GM19240 (cell line): ENCODE measurements at regions not wholly inside any gene's neighbourhood (a gene's known extent, or its start where the extent isn't known, plus 50 kb on each side); places are given as distances from the start of the nearest gene placed in this dataset.

Source experiments
- DNase-seq: peaks from one replicate; pipeline ENCODE4 v3.0.0; 2011; ENCODE audit warnings: low spot score; ENCODE audit not compliant: insufficient read length

DNA sequence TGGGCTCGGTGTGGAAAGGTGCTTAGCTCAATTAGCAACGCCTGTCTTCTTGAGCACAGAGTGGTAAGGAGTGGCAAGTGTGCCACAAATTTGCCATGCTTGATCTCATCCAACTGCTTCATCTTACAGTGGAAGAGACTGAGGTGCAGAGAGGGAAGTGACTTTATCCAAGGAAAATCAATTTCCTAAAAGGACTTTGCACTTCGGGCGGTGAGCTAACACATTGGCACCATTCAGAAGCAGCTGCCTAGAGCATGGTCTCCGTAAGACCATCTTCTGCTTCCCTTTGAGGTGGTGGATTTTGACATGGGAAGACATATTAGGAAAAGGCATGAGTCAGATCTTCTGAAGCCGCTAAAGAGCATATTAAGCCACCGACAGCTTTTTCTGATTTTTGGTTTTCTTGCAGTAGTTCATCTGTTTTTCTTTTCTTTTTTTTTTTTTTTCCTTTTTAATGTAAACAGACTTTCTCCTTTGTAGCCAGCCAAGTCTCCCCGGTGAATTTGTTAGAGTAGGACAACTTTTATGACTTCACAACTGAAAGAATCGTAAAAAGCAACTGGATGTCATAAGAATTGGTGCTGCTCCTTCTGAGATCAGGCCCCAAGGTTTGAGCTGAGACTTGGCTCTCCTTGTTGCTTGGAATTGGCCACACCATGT, 273.2 kb downstream of the CDC5L start:
- DNase-seq = no peak

- no peak for DNase-seq
Measured at GRCh38 chr6:44661221-44662008, 273.9 kb downstream of the CDC5L start.

DNA sequence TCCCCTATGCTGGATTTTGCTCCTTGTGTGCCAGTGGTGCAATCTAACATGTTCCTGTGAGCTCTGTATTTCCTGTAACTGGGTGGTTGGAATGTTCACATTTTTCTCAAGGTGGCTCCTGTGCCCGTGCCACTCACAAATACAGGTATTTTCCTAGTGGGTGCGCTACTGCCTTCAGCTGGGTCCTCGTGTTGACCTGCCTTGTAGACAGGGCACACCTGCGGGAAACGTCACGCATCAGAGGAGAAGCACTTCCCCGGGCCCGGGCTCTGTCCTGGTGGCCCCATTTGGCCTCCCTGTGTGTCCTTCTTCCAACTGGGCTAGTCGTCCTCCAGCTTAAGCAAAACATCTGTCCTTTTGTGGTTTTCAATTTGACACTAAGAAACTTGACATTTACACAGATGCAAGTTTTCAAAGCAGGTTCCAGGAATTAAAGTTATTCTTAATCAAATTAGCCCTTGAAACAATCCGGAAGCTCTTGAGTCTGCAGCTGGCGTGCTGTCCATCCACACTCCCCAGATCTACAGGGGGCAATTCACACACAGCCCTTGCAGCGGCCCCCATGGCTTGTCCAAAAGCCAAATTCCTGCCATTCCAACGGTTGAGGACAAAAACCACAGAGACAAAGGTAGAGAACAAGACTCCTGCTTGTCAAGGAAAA, 275.1 kb downstream of the CDC5L start:
- no peak for DNase-seq

GRCh38 chr6:44663860-44664634, 276.5 kb downstream of the CDC5L start:
- DNase-seq = no peak

GRCh38 chr6:44664716-44665115, 277.2 kb downstream of the CDC5L start:
- DNase-seq = no peak

DNA sequence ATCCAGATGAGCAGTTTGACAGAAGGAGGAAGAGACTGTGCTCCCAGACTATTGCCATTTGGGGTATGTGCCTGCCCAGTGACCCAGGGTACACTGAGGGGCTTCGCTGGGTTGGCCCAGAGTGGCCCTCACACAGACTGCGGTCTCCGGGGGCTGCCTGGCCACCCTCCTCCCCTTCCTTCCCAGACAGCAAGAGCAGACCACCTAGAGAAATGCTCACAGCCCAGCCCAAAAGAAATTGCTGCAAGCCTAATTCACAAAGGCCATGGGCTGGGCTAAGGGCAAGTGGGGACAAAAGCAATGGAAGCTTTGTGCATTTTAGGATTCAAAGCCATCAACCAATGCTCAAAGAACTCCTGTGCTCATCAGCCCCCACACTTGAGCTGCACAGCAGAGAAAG, 277.6 kb downstream of the CDC5L start:
- DNase-seq = no peak

DNA sequence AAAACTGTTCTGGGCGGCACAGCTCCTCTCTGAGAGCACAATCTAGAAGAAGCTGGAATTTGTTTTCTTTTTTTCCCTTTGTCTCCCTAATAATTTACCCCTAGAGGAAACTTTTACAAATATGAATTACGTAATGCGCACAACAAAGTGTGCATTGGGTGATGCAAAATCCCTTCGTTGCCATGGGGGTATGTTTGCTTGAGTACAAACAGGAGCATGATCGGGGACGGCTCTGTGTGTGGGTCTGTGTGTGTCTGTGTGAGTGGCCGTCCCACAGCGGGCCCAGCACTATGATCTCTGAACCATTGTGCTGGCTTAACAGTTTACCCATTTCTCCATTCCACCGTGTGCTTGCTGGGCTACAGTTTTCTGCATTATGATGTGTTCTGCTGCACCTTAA, 278.2 kb downstream of the CDC5L start:
- no peak for DNase-seq

DNA sequence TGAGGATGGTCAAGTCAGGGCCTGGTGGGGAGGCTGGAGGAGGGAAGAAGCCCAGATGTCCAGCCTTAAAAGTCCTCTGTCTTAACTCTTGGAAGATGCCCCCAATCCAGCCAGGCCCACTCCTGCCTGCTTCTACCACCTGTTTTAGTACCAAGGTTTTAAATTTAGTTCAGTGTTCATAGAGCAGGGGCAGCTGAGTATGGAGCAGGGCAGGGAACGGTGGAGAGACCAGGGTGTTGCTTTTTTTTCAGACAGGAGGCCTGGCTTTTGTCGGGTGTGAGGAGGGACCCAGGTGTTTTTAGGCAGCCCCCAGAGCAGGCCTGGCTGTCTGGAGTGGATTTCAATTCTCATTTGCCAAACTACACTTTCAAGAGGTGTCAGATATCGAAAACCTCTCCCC, 278.8 kb downstream of the CDC5L start:
- DNase-seq = no peak

GRCh38 chr6:44667226-44667625, 279.7 kb downstream of the CDC5L start:
- no peak for DNase-seq

- peak; percentile 14 for DNase-seq
Measured at GRCh38 chr6:44667668-44668390, 280.3 kb downstream of the CDC5L start.

- no peak for DNase-seq
Measured at GRCh38 chr6:44668391-44668930, 281.0 kb downstream of the CDC5L start.

DNA sequence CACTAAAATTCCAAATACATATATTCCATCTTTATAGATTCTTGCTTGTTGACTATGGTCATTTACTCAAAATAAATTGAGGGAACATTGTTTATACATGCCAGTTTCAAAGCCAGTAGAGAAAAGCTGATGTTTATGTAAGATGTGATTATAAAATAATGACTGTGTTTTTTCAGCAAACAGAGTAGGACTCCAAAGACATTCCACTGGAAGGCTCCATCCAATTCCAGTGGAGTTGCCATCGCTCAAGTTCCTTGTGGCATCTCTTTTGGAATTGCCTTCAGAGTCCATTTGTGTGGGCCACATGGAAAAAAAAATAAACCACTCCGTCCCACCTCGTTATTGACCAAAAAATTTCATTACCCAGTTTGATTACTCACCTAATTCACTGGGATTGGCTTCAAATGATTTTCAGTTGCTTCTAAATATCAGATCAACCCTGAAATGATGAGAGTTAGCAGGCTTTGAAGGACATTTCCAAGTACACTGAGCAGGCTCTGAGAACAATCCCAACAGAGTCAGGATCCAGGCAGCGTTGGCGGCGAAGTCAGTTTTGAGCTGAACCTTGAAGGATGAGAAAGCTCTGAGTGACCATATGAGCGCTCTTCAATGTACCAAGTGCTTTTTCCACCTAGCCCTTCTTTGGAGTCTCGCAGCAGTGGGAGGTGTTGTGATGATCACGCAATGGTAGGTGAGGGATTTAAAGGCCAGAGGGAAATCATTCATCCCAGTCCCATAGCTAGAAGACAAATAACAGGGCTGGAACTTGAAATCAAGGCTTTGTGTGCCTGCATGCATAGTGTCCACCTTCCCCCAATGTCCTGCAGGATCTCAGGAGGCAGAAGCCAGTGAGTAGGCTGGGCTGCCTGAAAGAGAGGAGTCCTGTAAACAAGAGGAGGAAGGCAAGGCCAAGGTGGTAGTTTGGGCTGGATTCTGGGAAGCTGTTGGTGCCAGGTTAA, 281.7 kb downstream of the CDC5L start:
- no peak for DNase-seq

- no peak for DNase-seq
Measured at GRCh38 chr6:44670146-44670545, 282.6 kb downstream of the CDC5L start.

DNA sequence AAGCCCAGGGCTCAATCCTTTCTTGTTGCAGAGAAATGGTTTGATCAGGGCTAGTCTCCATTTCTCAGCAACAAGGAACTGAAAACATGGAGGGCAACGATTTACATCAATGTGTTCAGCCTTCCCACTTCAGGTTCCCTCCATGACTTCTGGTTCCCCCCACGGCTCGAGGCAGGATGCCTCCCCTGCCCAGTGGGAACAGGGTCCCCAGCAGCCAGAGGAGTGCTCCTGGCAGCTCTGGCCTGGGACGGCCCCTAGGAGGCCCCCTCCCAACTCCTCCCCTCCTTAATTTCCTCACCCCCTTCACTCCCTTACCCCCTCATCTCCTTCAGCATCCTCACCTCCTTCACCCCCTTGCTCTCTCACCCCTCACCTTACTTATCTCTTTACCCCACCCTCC, 283.8 kb downstream of the CDC5L start:
- no peak for DNase-seq

GRCh38 chr6:44672086-44672485, 284.6 kb downstream of the CDC5L start:
- no peak for DNase-seq

DNA sequence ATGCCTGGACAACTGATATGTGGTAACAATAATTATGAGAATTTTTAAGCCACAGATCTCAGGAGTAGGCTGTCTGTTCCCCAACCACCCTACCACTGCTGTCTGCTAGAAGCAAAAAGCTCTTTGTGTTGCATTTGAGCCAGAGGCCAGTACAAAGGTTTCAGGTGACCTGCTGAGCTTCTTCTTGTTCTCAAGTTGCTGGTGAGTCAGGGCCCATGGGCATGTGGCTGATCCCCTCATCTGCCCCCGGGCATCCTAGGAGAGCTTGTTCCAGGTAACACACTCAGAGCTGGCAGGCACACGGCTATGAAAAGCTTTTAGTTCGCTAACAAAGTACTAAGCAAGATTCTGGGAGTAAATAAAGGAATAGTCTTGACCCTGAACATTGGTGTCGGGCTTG, 285.3 kb downstream of the CDC5L start:
- no peak for DNase-seq

DNA sequence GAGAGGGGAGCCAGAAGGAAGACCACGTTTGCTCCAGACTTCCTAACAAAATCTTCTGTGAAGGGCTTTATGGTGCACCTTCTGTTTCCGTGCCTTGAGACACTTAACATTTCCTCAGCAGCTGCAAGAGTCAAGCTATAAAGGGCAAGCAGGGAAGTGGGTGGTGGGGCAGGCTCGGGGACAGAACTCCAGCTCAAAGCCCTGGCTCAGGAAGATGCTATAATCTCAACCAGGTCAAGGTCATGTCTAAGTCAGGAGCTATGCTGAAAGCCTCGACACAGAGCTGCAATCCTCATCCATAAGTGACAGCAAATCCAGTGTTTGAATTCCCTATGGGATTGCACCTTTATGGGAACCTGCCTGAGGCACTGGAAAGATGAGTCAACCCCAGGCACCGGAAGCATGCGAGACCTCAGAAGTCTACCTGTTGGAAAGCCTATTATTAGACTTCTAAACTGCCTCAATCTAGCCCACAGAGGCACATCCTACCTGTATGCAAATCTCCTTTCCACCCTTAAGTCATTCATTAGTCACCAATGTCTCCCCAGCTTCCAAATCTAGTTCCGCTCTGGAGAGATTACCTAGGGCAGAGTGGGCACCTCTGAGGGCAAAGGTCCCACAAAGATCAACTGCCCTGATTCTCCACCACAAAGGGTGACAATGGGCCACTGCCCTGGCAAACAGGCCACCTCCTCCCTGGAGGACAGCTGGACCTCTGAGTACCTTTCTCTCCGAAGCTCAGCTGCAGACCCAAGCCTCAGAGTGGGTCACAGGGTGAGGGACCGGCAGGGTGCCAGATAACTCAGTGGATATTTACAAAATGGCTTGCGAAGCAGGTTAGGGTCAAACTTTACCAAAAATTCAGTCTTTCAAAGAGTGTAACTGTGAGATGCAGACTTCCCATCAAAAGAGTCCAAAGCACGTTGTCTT, 287.0 kb downstream of the CDC5L start:
- no peak for DNase-seq

- DNase-seq = no peak
Measured at GRCh38 chr6:44675449-44675848, 287.9 kb downstream of the CDC5L start.
